Activated CD4-positive, alpha-beta memory T cell treated with anti-CD3 and anti-CD28 coated beads, Interleukin-2, amount 10 ng/mL, durations not matched to agents 7 days and 5 days (primary cell): ENCODE measurements at regions not wholly inside any gene's neighbourhood (a gene's known extent, or its start where the extent isn't known, plus 50 kb on each side); places are given as distances from the start of the nearest gene placed in this dataset.
"Not testable (repeated sequence)": the region's sequence is repeated elsewhere in the genome, so short reads cannot be mapped to it uniquely, and the experiment has no call there.

Experiments
- CTCF ChIA-PET: fragments of 350-600 bp; sonication (Branson Sonifier 250); formaldehyde crosslinking; loops from one replicate; lab custom pipeline; 2021; ENCODE audit warnings: antibody characterized with exemption, inconsistent platforms; lab: Charles Lee
- POLR2A ChIA-PET: fragments of 350-600 bp; sonication (Branson Sonifier 250); formaldehyde crosslinking; loops from one replicate; lab custom pipeline; 2021; ENCODE audit warnings: antibody characterized with exemption; lab: Charles Lee
- DNase-seq: peaks from one replicate; pipeline ENCODE4 v3.0.0-alpha.2; 2020
- H3K27ac Mint-ChIP-seq: one replicate; pipeline ENCODE4 v1.8.0; 2021; ENCODE audit warnings: mild to moderate bottlenecking, mixed read lengths
- H3K27me3 Mint-ChIP-seq: one replicate; pipeline ENCODE4 v1.8.0; 2021; ENCODE audit warnings: mixed read lengths
- H3K36me3 Mint-ChIP-seq: one replicate; pipeline ENCODE4 v1.8.0; 2021; ENCODE audit warnings: low read depth, mixed read lengths
- H3K4me1 Mint-ChIP-seq: one replicate; pipeline ENCODE4 v1.8.0; 2021; ENCODE audit warnings: mixed read lengths
- H3K4me3 Mint-ChIP-seq: one replicate; pipeline ENCODE4 v1.8.0; 2021; ENCODE audit warnings: mild to moderate bottlenecking, mixed read lengths
- H3K9me3 Mint-ChIP-seq: one replicate; pipeline ENCODE4 v1.8.0; 2021; ENCODE audit warnings: mixed read lengths

DNA sequence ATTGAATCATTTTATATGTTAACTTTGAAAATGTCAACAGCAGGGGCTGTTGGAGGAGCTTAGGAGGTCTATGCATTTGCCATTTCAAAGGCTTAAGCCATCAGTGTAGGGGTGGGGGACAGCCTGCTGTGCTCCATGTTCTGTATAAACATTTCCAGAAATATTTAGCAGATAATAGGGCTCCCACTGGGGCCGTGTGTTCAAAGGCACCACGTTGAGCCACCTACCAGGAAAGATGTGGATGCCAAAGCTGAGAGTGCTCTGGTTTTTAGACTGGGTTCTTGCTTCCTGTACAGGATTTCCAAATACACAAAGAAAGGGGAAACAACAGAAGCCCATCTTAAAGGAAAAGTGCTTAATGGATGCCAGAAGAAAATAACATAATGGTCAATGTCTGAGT is 219.5 kb downstream of the CENPC start:
- POLR2A ChIA-PET: no interaction called here
- CTCF ChIA-PET: interaction anchor here (1.5 kb wide), 1 partner anchor 14 kb away, joined by 5 read pairs; no protein-coding TSS in a partner anchor
- H3K4me1 Mint-ChIP-seq: no peaks in the 10 kb centered on the region
- H3K36me3 Mint-ChIP-seq: no peaks in the 10 kb centered on the region
- peaks cover 7% of the 10 kb centered on the region for H3K27me3 Mint-ChIP-seq
- no peaks in the 10 kb centered on the region for H3K9me3 Mint-ChIP-seq
- H3K4me3 Mint-ChIP-seq: no peak overlapping the region
- no peak for DNase-seq
- H3K27ac Mint-ChIP-seq: no peak overlapping the region

DNA sequence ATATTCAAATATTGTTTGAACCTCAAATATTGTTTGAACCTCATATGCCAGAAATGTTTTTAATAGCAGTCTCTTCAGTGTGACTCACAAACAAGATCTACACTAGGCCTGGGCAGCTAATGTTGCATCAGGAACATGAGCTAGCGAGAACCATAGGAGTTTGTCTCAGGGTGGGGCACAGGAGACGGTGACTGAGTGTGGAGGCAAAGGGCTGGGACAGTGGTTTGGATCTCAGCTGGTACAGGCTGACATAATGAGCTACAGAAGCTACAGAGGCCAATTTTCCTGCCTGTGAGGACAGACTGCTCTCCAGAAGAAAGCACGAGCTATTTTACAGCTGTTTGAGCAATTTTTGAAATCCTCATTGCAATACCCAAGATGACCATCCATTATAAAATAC is 224.7 kb downstream of the CENPC start:
- POLR2A ChIA-PET: no interaction called here
- Mint-ChIP-seq H3K9me3 (no peaks in the 10 kb centered on the region), H3K27me3 (no peaks in the 10 kb centered on the region), H3K27ac (no peak overlapping the region), H3K36me3 (no peaks in the 10 kb centered on the region), H3K4me1 (no peaks in the 10 kb centered on the region), H3K4me3 (no peak overlapping the region)
- CTCF ChIA-PET: no interaction called here
- no peak for DNase-seq

DNA sequence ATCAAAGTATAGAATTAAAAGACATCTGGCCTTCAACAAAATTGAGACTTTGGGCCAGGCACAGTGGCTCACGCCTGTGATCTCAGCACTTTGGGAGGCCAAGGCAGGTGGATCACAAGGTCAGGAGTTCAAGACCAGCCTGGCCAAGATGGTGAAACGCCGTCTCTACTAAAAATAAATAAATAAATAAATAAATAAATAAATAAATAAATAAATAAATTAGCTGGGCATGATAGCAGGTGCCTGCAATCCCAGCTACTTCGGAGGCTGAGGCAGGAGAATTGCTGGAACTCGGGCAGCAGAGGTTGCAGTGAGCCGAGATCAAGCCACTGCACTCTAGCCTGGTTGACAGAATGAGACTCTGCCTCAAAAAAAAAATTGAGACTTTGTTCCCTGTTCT is 225.7 kb downstream of the CENPC start:
- H3K4me1 Mint-ChIP-seq, H3K9me3 Mint-ChIP-seq, H3K4me3 Mint-ChIP-seq, H3K27ac Mint-ChIP-seq, POLR2A ChIA-PET, DNase-seq, H3K36me3 Mint-ChIP-seq, H3K27me3 Mint-ChIP-seq, CTCF ChIA-PET: not testable (repeated sequence)

DNA sequence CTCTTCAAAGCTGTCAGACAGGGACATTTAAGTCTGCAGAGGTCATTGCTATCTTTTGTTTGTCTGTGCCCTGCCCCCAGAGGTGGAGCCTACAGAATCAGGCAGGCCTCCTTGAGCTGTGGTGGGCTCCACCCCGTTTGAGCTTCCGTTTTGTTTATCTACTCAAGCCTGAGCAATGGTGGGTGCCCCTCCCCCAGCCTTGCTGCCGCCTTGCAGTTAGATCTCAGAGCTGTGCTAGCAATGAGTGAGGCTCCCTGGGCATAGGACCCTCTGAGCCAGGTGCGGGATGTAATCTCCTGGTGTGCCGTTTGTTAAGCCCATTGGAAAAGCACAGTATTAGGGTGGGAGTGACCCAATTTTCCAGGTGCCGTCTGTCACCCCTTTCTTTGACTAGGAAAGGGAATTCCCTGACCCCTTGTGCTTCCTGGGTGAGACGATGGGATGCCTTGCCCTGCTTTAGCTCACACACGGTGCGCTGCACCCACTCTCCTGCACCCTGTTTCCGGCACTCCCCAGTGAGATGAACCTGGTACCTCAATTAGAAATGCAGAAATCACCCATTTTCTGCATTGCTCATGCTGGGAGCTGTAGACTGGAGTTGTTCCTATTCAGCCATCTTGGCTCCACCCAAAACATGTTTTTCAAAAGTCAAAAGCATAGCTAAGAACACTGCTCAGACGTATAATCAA is 244.7 kb downstream of the CENPC start:
- H3K4me3 Mint-ChIP-seq, H3K4me1 Mint-ChIP-seq, H3K36me3 Mint-ChIP-seq, CTCF ChIA-PET, DNase-seq, H3K9me3 Mint-ChIP-seq, H3K27me3 Mint-ChIP-seq, H3K27ac Mint-ChIP-seq, POLR2A ChIA-PET: not testable (repeated sequence)

DNA sequence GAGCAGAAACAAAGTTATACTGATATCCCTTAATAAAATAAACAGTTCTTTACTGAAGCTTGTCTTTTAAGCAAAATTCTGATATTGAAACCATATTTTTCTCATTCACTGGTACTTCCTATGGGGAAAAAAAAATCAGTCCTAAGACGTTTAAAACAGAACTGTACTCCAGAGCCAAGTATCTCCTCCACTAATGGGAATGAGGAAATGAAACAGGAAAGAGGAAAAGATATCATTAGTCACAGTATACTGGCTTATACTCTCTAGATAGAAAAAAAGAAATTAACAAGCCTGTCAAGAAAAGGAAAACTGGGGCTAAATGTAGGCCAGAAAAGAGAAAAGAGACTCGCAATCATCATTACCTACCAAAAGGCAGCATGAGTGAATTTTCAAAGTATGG is 252.7 kb downstream of the CENPC start:
- H3K27me3 Mint-ChIP-seq: no peaks in the 10 kb centered on the region
- H3K36me3 Mint-ChIP-seq: no peaks in the 10 kb centered on the region
- H3K4me3 Mint-ChIP-seq: no peak overlapping the region
- POLR2A ChIA-PET: no interaction called here
- DNase-seq: no peak
- H3K9me3 Mint-ChIP-seq: no peaks in the 10 kb centered on the region
- H3K27ac Mint-ChIP-seq: no peak overlapping the region
- CTCF ChIA-PET: no interaction called here
- H3K4me1 Mint-ChIP-seq: no peaks in the 10 kb centered on the region

DNA sequence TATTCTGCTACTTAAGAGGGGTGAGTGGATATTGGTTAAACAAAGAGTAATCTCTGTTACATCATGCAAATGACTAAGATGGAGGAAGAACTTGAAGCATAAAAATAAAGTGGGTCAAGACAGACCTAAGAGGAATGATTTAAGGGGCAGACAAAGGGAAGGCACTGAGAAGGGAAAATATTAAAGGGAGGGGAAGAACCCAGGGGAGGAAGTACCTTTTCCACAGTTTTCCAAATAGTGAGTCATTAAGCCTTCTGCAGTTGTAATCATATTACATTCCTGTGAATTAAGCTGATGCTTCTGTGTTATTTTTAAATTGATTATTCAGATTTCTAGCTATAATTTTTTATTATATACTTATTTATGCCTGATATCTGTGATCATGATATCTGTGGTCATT is 253.3 kb downstream of the CENPC start:
- Mint-ChIP-seq H3K36me3 (no peaks in the 10 kb centered on the region), H3K27me3 (no peaks in the 10 kb centered on the region), H3K4me1 (no peaks in the 10 kb centered on the region), H3K9me3 (no peaks in the 10 kb centered on the region), H3K27ac (no peak overlapping the region), H3K4me3 (no peak overlapping the region)
- no peak for DNase-seq
- ChIA-PET POLR2A (no interaction called here), CTCF (no interaction called here)

DNA sequence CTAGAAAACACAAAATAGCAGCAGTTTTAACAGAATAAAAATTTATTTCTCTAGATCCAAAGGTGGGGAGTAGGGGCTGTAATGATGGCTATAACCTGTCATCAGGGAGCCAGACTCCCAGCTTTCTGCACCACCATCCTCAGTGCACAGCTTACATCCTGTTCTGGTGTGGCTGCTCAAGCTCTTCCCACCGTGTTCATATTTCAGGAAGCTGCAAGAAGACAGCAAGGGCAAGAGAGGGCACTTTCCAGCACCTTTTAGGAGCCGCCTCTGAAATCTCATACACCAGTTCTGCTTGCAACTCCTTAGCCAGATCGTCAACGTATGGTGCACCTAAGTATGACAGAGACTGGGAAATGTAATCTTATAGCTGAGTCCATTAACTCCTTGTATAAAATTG is 253.7 kb downstream of the CENPC start:
- Mint-ChIP-seq H3K36me3 (no peaks in the 10 kb centered on the region), H3K4me1 (no peaks in the 10 kb centered on the region), H3K27ac (no peak overlapping the region), H3K27me3 (no peaks in the 10 kb centered on the region), H3K4me3 (no peak overlapping the region), H3K9me3 (no peaks in the 10 kb centered on the region)
- no peak for DNase-seq
- POLR2A ChIA-PET: no interaction called here
- CTCF ChIA-PET: no interaction called here

DNA sequence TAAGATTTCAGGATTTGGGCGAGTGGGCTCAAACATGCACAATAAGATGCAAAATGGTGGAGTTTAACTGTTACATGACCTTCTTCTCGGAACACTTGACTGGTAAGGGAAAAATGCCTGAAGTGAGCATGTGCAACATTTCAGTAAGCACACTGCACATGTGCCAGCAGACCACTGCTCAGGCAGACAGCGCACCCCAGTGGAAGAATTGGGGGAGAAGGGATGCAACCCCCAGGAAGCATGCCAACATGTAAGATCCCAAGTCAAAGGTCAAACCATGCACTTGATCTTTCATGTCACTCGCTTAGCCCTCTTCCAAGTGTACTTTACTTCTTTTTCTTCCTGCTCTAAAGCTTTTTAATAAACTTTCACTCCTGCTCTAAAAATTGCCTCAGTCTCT is 256.3 kb downstream of the CENPC start:
- DNase-seq: peak; percentile 18
- Mint-ChIP-seq H3K4me3 (no peak overlapping the region), H3K9me3 (no peaks in the 10 kb centered on the region), H3K27me3 (no peaks in the 10 kb centered on the region), H3K36me3 (no peaks in the 10 kb centered on the region), H3K27ac (no peak overlapping the region), H3K4me1 (no peaks in the 10 kb centered on the region)
- ChIA-PET POLR2A (no interaction called here), CTCF (no interaction called here)

DNA sequence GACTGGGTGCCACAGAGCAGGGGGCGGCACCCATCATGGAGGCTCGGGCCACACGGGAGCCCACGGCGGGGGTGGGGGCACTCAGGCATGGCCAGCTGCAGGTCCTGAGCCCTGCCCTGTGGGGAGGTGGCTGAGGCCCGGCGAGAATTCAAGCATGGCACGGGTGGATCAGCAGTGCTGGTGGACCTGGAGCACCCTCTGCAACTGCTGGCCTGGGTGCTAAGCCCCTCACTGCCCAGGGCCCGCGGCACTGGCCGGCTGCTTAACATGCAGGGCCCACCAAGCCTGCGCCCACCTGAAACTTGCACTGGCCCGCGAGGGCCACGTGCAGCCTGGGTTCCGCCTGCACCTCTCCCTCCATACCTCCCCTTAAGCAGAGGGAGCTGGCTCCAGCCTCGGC is 258.6 kb downstream of the CENPC start:
- Mint-ChIP-seq H3K36me3 (no peaks in the 10 kb centered on the region), H3K4me3 (no peak overlapping the region), H3K27ac (no peak overlapping the region), H3K4me1 (no peaks in the 10 kb centered on the region), H3K9me3 (no peaks in the 10 kb centered on the region), H3K27me3 (no peaks in the 10 kb centered on the region)
- DNase-seq: no peak
- CTCF ChIA-PET: no interaction called here
- POLR2A ChIA-PET: no interaction called here

DNA sequence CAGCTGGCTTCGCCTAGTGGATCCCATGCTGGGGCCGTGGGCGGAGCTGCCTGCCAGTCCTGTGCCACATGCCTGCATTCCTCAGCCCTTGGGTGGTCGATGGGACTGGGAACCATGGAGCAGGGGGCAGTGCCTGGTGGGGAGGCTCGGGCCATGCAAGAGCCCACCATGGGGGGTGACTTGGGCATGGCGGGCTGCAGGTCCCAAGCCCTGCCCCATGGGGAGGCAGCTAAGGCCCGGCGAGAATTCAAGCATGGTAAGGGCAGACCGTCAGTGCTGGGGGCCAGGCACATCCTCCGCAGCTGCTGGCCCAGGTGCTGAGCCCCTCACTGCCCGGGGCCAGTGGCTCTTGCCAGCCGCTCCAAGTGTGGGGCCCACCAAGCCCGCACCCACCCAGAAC is 262.6 kb downstream of the CENPC start:
- no peak overlapping the region for H3K27ac Mint-ChIP-seq
- ChIA-PET CTCF (no interaction called here), POLR2A (no interaction called here)
- H3K27me3 Mint-ChIP-seq: no peaks in the 10 kb centered on the region
- DNase-seq: no peak
- no peaks in the 10 kb centered on the region for H3K4me1 Mint-ChIP-seq
- H3K4me3 Mint-ChIP-seq: no peak overlapping the region
- no peaks in the 10 kb centered on the region for H3K9me3 Mint-ChIP-seq
- H3K36me3 Mint-ChIP-seq: no peaks in the 10 kb centered on the region

DNA sequence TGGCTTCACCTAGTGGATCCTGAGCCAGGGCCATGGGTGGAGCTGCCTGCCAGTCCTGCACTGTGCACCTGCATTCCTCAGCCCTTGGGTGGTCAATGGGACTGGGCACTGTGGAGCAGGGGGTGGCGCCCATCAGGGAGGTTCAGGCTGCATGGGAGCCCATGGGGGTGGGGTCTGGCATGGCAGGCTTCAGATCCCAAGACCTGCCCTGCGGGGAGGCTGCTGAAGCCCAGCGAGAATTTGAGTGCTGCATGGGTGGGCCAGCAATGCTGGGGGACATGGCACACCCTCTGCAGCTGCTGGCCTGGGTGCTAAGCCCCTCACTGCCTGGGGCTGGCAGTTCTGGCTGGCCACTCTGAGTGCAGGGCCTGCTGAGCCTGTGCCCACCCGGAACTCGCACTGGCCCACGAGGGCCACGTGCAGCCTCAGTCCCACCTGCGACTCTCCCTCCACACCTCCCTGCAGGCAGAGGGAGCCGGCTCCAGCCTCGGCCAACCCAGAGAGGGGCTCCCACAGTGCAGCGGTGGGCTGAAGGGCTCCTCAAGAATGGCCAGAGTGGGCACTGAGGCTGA is 270.0 kb downstream of the CENPC start:
- H3K9me3 Mint-ChIP-seq: no peaks in the 10 kb centered on the region
- H3K36me3 Mint-ChIP-seq: no peaks in the 10 kb centered on the region
- no peaks in the 10 kb centered on the region for H3K4me1 Mint-ChIP-seq
- H3K27me3 Mint-ChIP-seq: no peaks in the 10 kb centered on the region
- POLR2A ChIA-PET: no interaction called here
- CTCF ChIA-PET: no interaction called here
- H3K27ac Mint-ChIP-seq: no peak overlapping the region
- DNase-seq: no peak
- H3K4me3 Mint-ChIP-seq: no peak overlapping the region

DNA sequence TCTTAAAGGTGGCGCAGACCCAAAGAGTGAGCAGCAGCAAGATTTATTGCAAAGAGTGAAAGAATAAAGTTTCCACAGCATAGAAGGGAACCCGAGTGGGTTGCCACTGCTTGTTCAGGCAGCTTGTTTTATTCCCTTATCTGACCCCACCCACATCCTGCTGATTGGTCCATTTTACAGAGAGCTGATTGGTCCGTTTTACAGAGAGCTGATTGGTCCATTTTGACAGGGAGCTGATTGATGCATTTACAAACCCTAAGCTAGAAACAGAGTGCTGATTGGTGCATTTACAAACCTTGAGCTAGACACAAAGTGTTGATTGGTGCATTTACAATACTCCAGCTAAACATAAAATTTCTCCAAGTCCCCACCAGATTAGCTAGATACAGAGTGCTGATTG is 270.6 kb downstream of the CENPC start:
- H3K27me3 Mint-ChIP-seq, H3K4me1 Mint-ChIP-seq, H3K9me3 Mint-ChIP-seq, H3K36me3 Mint-ChIP-seq, POLR2A ChIA-PET, CTCF ChIA-PET, DNase-seq, H3K4me3 Mint-ChIP-seq, H3K27ac Mint-ChIP-seq: not testable (repeated sequence)

DNA sequence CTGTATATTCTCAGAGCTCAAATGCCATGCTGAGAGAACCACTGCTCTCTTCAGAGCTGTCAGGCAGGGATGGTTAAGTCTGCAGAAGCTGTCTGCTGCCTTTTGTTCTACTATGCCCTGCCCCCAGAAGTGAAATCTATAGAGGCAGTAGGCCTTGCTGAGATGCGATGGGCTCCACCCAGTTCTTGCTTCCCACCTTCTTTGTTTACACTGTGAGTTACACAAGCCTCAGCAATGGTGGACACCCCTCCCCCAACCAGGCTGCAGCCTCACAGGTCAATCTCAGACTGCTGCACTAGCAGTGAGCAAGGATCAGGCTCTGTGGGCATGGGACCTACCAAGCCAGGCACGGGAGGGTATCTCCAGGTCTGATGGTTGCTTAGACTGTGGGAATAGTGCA is 271.6 kb downstream of the CENPC start:
- H3K4me1 Mint-ChIP-seq: no peaks in the 10 kb centered on the region
- CTCF ChIA-PET: no interaction called here
- no peaks in the 10 kb centered on the region for H3K9me3 Mint-ChIP-seq
- no peak for DNase-seq
- H3K4me3 Mint-ChIP-seq: no peak overlapping the region
- H3K36me3 Mint-ChIP-seq: no peaks in the 10 kb centered on the region
- H3K27ac Mint-ChIP-seq: no peak overlapping the region
- POLR2A ChIA-PET: no interaction called here
- H3K27me3 Mint-ChIP-seq: no peaks in the 10 kb centered on the region

DNA sequence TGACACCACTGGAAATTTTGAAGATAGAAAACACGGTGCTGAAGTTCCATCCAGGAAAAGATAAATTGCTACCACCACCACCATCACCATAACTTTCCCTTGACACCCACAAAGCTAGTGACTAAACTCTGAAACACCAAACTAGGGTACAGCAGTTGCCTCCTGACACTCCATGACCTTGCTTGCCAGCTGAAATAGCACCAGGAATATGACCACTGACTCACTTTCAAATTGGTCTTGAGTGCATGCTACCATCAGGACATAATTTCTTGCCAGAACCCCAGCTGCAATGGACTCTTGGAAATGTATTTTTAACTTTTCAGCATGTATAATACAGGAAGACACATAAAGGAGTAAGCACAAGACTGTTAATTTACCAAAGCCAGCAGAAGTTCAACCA is 283.3 kb downstream of the CENPC start:
- CTCF ChIA-PET: no interaction called here
- Mint-ChIP-seq H3K4me3 (no peak overlapping the region), H3K27ac (no peak overlapping the region), H3K9me3 (no peaks in the 10 kb centered on the region), H3K27me3 (no peaks in the 10 kb centered on the region), H3K4me1 (no peaks in the 10 kb centered on the region), H3K36me3 (no peaks in the 10 kb centered on the region)
- POLR2A ChIA-PET: no interaction called here
- DNase-seq: no peak
